HG02938 (cell line): ENCODE measurements at regions not wholly inside any gene's neighbourhood (a gene's known extent, or its start where the extent isn't known, plus 50 kb on each side); places are given as distances from the start of the nearest gene placed in this dataset.

Experiments used
- ATAC-seq: cut with Tn5 transposase; IDR thresholded peaks from one replicate; pipeline ENCODE4 v1.9.1; 2021; ENCODE audit warnings: mild to moderate bottlenecking, moderate library complexity; ENCODE audit not compliant: unreplicated experiment

DNA sequence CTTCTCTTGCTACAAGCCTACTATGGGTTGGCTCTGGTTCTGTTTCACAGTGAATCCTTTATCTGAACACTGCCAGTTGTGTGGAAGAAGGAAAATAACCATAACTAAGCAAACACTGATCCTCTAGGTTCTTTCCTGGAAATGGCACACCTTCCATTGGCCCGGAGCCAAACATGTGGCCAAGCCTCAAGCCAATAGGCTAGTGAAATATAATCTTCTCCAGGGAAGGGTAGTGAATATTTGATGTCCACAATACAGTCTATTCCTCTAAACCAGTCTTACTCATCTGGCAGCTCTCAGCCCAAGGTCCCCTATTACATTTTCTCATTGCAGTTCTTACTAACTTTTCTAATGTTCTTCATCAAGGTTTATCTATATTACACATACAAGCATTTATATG lies 921.3 kb downstream of the TUSC7 start:
- ATAC-seq = no peak

DNA sequence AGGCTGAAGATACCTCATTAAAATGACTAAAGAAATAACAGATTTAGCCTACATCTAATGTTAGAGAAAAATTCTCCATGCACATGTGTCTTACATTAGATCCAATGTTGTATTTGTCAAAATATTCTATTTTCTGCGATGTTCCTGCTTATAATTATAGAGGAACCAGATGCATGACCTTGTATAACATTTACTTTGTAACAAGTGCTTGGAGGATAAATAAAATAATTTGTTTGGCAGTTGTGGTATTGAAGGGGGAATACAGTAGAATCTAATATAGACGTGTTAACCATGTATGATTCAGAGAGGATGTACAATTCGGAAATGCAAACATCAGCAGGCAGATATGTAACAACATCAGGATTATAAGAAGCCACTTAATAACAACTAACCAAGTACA lies 922.2 kb downstream of the TUSC7 start:
- ATAC-seq = no peak

DNA sequence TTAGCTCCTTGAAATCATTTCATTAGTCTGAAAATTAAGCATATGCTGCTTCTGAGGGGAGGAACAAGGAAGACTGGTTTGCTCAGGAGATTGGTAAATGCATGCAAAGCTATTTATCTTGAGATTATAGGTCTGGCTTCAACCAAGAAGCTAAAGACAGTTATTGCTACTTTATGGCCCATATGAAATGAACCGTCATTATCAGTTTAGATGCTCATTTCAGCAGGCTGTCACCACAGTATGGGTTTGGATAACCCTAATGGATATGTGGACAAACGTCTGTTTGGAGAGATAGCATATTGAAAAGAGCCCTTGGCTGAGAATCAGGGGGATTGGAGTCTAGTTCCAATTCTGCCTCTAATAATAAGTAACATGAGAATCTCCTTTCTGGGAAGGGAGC lies 922.6 kb downstream of the TUSC7 start:
- ATAC-seq = no peak

DNA sequence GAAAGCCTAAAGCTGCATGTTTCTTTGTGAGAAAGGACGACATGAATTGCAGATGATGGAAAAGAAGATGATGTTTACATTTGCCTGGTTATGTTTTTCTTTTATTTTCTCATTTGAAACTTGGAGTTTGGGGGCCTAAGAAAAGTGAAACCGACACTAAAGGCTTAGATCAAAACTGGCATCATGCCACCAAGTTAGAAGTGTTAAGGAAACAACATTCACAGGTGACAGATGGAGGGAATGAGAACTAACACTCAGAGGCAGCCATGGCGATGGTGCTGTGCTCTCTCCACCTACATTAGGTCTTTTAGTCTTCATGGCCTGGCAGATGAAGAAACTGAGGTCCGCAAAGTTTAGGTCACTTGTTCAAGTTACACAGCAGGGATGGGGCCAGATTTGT lies 923.6 kb downstream of the TUSC7 start:
- ATAC-seq = no peak

DNA sequence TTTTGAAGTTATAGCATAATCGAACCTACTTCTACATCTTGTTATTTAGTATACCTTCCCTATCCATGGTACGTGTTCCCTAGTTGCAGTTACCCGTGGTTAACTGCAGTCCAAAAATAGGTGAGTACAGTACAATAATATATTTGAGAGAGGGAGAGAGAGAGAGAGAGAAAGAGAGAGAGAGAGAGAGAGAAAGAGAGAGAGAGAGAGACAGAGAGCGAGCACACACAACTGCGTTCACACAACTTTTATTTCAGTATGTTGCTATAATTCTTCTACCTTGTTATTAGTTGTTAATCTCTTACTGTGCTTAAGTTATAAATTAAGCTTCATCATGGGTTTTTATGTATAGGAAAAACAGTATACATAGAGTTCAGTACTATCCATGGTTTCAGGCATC lies 928.1 kb downstream of the TUSC7 start:
- ATAC-seq = no peak

DNA sequence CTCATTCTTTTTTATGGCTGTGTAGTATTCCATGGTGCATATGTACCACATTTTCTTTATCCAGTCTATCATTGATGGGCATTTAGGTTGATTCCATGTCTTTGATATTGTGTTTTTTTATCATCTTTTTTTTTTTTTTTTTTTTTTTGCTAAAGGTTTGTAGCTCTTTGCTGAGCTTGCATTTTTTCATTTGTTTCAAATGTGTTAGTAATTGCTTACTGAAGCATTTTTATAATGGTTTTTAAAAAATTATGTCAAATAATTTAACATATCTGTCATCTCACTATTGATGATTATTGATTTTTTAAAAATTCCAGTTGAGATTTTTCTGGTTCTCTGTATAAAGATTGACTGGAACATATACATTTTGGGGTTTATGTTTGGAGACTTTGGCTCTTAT lies 934.6 kb downstream of the TUSC7 start:
- ATAC-seq = no peak

DNA sequence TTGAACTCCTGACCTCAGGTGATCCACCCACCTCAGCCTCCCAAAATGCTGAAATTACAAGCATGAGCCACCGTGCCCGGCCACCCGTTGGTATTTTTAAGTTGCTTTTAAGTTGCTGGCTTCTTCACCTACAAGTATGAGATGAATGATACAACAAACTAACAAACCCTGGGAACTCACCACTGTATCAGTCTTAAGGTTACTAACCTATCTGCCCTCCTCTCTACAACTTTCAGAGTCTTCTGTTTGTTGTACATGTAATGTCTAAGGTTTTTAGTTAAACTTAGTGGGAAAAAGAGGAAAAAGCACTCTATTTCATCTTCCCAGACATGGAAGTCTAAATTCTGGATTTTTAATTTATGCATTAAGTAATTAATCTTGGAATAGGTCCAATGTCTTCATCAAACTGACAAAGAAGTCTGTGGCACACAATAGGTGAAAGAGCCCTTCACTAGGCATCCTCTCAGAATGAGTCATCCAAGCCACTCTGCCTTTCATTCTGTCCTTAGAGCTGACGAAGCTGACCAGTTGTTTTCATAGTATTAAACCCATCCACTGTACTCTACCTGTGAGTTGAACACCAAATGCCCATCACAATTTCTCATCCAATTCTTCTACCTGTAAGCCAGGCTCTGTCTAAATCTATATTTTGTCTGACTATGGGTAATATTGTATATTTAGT lies 936.1 kb downstream of the TUSC7 start:
- ATAC-seq = peak; percentile 87

DNA sequence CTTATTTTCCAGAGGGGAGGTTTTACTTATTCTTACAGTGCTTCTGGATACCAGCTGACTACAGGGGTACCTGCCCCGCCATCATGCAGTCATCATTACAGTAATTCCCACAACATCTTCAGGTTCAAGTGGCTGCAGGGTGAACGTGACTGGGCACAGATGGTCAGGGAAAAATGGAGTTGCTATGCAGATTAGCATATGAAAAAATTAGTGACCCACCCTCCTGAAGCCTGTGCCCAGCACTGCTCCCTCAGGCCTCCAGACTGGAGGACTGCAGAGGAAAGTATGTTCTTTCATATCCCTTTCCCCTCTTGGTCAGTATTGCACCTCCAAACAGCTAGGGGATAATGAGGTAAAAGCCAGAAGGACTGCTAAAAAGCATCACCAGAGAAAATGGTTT lies 937.9 kb downstream of the TUSC7 start:
- ATAC-seq = no peak

DNA sequence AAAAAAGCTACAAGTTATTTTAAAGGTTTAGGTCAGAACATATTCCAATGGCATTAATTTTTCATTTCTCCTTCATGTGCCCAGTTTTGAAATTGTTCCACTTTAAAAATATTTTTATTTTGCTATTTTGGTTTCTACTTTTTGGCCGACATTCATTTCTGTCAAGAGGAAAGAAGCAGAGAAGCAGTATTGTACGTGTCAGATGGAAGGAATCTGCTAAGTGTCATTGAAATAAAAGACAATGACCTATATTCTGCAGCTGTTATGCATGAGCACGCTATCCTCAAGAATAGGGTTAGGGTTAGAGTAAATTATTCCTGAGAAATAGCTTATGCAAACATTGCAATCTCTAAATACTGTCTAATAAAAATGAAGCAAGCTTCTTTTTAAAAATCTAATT lies 941.7 kb downstream of the TUSC7 start:
- no peak for ATAC-seq

DNA sequence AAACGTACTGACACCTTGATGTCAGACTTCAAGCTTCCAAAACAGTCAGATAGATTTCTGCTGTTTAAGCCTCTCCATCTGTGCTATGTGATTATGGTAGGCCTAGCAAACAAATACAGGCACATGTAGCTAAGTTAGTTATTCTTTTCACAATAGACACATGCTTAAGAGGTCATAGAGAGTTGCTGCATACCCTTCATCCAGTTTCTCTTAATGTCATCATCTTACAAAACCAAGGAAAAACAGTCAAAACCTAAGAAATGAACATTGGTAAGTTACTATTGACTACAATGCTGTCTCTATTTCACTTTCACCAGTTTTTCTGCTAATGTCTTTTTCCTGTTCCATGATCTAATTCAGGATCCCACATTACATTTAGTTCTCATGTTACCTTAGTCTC lies 946.8 kb downstream of the TUSC7 start:
- ATAC-seq = no peak

DNA sequence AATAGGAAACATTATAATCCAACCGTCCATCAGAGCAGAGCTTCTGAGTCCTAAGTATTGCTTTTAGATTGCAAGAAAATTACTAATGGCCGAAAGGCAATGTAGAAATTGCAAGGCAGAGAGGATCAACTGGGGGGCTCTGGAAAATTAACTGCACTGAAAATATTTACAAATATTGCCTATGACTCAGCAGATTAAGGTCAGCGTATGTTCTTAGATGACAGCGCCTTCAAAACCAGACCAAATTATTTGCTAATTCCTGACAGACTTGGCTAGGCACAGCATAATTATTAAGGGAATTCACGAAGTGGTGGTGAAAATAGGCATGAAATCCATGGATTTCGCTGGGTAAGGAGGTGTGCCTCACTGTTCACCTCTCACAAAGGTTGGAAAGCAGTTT lies 947.7 kb downstream of the TUSC7 start:
- no peak for ATAC-seq

DNA sequence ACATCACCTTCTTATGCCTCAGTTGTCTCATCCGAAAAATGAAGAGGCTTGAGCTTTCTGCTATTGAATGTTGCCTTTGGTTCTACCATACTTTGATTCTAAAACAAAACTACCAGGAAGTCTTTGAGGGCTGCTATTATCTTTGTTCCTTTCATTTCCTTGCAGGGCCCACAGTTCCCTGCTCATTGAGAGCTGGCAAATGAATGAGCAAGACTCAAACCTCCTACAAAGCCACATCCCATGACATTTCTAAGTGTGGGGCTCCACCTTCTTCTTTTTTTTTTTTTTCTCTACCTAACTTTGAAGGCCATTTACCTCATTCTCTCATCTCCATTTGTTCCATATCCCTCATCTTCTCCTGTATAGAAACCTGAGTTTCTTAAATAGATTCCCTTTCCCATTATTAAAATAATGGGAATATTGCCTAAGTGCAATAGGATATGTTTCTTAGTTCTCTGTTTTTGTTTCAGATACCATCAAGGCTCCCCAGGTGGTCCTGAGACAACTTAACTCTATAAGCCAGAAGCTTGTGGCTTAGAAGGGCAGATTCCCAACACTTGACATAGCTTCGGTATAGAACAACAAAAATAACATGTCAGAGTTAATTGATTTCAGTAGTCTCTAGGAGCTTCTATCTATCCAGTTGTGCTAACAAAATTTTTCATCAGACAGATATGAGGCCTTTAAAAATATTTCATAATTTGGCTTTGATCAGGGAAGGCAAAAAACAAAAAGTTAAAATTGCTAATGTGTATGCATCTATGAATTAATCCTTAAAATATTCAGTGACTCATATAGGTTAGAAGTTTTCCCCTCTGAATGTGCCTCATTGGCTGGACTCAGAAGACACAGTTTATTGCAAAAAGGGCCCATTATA lies 951.6 kb downstream of the TUSC7 start:
- no peak for ATAC-seq

DNA sequence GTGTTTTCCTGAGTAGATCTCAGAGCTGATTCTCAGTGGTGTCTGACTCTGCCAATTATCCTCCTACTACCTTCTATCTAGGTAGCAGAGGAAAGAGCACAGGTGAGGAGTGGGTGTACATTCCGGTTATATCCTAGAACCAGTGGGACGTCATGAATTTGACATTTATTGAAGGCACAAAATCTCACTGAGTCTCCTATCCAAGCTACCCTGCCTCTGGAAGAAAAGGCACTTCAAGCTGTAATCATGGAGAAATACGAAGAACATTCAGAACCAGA lies 952.2 kb downstream of the TUSC7 start:
- no peak for ATAC-seq

DNA sequence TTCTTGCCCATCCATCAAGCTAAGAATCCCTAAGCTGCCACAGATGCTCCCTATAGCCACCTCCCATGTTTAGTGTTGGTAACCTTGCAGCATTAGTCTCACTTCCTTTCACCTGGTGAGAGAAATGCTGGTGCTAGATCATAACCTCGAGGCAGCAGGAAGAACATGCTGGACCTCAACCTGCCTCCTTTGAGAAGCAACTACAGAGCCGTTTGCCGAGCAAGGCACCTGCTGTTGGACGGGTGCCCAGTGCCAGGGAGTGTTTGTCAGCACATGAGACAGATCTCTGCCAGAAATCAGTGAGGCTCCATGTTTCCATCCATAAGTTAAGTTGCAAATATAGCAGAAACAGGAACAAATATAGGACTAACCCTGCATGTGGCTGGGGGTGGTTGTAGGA lies 955.7 kb downstream of the TUSC7 start:
- ATAC-seq = no peak

DNA sequence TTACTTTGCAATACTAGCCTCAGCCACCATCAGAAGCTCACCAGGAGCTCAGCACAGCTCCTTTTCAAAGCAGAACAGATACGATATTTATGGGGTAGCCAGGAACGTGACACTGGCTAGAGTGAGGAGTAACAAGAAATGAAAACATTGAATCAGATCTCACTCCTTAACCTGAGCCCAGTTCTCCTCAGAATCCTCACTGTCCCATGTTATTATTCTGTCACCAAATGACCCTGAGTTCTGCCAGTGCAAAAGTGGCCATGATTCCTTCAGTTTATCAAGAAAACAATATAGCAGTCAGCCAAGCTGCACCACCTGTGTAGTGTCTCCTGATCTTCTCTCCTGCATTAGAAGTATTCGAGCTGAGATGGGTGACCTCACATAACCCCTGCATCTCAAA lies 956.7 kb downstream of the TUSC7 start:
- no peak for ATAC-seq

DNA sequence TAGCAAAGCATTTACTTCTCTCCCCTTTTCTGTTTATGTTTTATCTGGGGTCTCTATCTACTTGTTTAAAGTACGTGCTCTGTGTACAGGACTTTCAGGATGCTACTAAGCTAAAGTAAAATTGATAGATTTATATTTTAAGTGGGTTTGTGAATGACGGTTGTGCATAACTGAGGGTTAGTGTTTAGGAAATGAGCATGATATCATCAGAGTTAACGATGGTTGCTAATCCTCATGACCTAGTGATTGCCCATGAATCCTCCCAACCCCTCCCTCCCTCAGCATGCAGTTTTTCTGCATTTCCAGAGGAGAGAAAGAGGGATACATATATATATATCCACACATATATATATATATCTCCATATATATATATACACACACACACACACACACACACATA lies 957.2 kb downstream of the TUSC7 start:
- ATAC-seq = no peak

DNA sequence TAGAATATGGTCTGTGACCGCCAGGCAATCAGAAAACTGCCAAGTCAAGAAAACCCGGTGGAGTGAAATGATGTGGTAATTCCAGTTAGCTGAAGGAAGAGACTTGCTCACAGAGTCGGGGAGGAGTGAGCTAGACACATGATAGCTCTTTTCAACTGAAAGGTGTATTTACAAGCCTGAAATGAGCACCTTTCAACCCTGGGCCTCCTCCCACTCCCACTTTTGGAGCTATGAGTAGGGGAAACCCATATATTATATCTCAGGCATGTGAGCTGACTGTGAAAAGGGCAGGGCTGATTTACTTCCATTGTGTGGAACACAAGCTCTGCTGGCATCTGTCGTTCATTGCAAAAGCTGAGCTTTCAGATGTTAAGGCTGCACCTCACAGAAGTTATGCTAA lies 960.2 kb downstream of the TUSC7 start:
- ATAC-seq = no peak

DNA sequence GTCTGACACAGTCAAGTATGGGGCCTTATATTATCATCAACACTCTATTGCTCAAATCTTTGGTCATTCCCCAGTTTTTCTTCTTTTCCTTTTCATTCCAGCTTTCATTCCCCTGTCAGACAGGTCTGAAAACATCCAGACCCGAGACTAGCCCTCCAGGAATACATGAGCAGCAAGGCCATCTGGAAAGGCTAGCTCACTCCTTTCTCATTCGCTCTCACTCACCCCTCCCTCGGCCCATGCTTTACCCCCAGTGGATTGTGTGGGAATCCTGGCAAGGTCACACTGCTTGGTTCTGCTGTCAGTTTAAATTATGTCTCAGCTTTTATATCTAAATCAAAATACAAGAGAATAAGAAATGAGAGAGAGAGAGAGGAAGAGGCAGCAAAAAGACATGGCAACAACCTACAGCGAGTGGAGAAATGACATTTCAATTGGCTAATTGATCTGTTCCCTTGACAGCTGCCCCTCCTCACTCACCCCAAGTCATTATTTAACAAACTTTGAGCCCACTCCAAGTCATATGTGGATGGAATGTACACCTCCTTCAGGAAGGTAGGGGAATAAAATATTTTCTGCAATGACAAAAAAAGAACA lies 962.2 kb downstream of the TUSC7 start:
- ATAC-seq = no peak

DNA sequence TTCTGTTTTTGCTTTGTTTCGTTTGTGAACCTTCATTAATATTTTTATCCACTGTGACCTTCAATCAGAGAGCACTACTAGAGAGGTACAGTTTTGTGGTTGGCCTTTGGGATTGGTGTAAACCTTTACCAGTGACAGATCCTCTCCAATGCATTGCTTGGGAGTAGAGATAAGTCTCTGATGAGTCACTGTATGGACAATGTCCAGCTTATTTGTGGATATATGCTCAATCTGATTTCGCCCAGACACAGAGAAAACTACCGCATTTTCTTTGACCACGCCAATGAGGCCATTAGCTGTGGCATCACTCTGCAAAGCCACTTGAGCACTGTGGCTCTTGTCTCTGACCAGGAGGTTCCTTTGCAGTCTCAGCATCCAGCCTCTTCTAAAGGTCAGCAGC lies 964.7 kb downstream of the TUSC7 start:
- ATAC-seq = no peak

DNA sequence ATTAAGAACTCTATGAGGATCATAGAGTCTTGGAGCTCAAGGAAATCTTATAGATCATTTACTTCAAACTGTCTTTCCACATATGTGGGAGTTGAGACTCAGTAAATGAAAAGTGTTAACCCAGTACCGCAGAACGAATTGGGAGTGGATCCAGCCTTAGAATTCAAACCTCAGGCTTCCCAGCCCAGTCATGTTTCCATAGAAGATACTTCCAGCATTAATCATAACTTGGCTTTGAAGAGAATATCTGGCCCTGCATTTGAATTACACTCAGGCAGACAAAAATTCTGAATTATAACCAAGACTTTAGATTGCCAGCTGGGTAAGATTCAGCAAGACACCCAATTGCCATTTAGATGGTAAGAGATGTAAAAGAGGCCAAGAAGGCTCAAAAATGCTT lies 972.0 kb downstream of the TUSC7 start:
- no peak for ATAC-seq

DNA sequence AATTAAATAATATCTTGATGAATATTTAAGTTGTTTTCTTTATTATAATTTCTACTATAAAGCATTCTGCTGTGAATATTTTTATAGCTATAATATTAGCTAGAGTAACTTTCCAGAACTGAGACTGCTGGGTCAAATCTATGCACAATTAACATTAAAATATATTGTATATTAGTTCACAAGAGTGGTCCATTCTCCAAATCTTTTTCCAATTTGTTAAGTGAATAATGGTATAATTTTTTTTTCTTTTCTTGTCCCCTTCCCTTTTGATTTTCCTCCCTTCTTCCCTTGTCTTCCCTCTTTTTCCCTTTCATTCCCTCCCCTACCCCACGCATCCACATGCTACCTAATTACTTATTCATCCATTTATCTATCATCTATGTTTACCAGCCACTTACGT lies 977.5 kb downstream of the TUSC7 start:
- ATAC-seq = no peak

DNA sequence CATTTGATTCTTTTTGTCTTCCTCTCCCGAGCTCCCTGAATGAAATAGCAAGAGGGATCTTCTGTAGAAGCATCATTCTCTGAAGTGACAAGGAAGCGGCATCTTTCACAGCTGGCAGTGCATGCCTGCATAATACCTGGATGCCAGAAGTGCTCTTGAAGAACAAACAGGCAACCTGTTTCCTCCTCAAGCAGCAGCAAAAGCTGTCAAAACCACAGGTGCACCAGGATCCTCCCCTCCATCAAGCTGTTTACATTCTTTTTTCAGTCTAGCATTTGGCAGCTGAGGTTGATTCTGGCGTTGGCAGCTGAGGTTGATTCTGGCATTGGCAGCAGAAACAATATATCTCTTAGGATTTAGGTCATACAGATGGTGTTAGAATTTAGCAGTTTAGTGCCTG lies 979.0 kb downstream of the TUSC7 start:
- ATAC-seq = no peak
